ENCODE measurements at regions not wholly inside any gene's neighbourhood (a gene's known extent, or its start where the extent isn't known, plus 50 kb on each side); places are given as distances from the start of the nearest gene placed in this dataset.

- Histone ChIP-seq H3K9me3 (ENCODE audit: low read length) (no peaks in the 10 kb centered on the region), H3K9me2 (replicated peaks; ENCODE audit: low read length) (no peaks in the 10 kb centered on the region), H3F3A (ENCODE audit: low read length, unreplicated experiment) (no peaks in the 10 kb centered on the region), H3K27ac (ENCODE audit: low read length) (no peak overlapping the region), H3K9ac (ENCODE audit: low read length) (no peak overlapping the region), H3K36me3 (ENCODE audit: low read depth, low read length) (no peaks in the 10 kb centered on the region), H3K4me3 (ENCODE audit: low read length) (no peak overlapping the region), H2AFZ (ENCODE audit: low read length) (no peak overlapping the region), H3K79me2 (ENCODE audit: low read length) (no peaks in the 10 kb centered on the region), H3K27me3 (ENCODE audit: low read length) (peaks cover 10% of the 10 kb centered on the region), H3K4me2 (ENCODE audit: low read length) (no peak overlapping the region), H3K4me1 (ENCODE audit: insufficient read depth, low read length) (peaks cover 26% of the 10 kb centered on the region), H4K20me1 (ENCODE audit: low read length) (no peaks in the 10 kb centered on the region)
- BruUV-seq (replicated peaks), result no TSS peak
- CTCF ChIA-PET, result no interaction called here
- no peak for DNase-seq
- no peak for ATAC-seq
- TF ChIP-seq EZH2phosphoT487 (IDR thresholded peaks at IDR 0.05; ENCODE audit: borderline replicate concordance, low read length) (no peak), CTCF (conservative IDR thresholded peaks at IDR 0.05; ENCODE audit: low read depth, low read length) (no peak), EZH2 (IDR thresholded peaks at IDR 0.05; ENCODE audit: low read length, unreplicated experiment) (no peak)
- POLR2A ChIA-PET (ENCODE audit: unreplicated experiment), result no interaction called here
- intact Hi-C loops (cut with micrococcal nuclease), result no loop called here
These were observed 674.7 kb upstream of the TMEM132C start for GRCh38 chr12:127592245-127592644.

- intact Hi-C loops (cut with micrococcal nuclease), result no loop called here
- Histone ChIP-seq H3K27me3 (ENCODE audit: low read length) (peaks cover 10% of the 10 kb centered on the region), H4K20me1 (ENCODE audit: low read length) (no peaks in the 10 kb centered on the region), H3K27ac (ENCODE audit: low read length) (no peak overlapping the region), H3K4me2 (ENCODE audit: low read length) (no peak overlapping the region), H2AFZ (ENCODE audit: low read length) (no peak overlapping the region), H3F3A (ENCODE audit: low read length, unreplicated experiment) (no peaks in the 10 kb centered on the region), H3K4me1 (ENCODE audit: insufficient read depth, low read length) (0 out of 2 replicates have a peak, but pooled peaks cover 9% of the 10 kb centered on the region), H3K36me3 (ENCODE audit: low read depth, low read length) (no peaks in the 10 kb centered on the region), H3K9me2 (replicated peaks; ENCODE audit: low read length) (no peaks in the 10 kb centered on the region), H3K79me2 (ENCODE audit: low read length) (no peaks in the 10 kb centered on the region), H3K9ac (ENCODE audit: low read length) (no peak overlapping the region), H3K9me3 (ENCODE audit: low read length) (no peaks in the 10 kb centered on the region), H3K4me3 (ENCODE audit: low read length) (no peak overlapping the region)
- BruUV-seq (replicated peaks), result no TSS peak
- ChIA-PET POLR2A (ENCODE audit: unreplicated experiment) (no interaction called here), CTCF (no interaction called here)
- TF ChIP-seq EZH2 (IDR thresholded peaks at IDR 0.05; ENCODE audit: low read length, unreplicated experiment), result no peak
- no peak for TF ChIP-seq CTCF (conservative IDR thresholded peaks at IDR 0.05; ENCODE audit: low read depth, low read length)
- no peak for TF ChIP-seq EZH2phosphoT487 (IDR thresholded peaks at IDR 0.05; ENCODE audit: borderline replicate concordance, low read length)
- ATAC-seq, result no peak
- no peak for DNase-seq
These were observed 672.5 kb upstream of the TMEM132C start for GRCh38 chr12:127594351-127594970.

GRCh38 chr12:127595506-127595905 is 671.5 kb upstream of the TMEM132C start:
- H3K36me3 ChIP-seq (ENCODE audit: low read depth, low read length), result no peaks in the 10 kb centered on the region
- DNase-seq, result no peak
- no peaks in the 10 kb centered on the region for H3K9me3 ChIP-seq (ENCODE audit: low read length)
- no peaks in the 10 kb centered on the region for H3K79me2 ChIP-seq (ENCODE audit: low read length)
- peaks cover 10% of the 10 kb centered on the region for H3K4me1 ChIP-seq (ENCODE audit: insufficient read depth, low read length)
- TF ChIP-seq CTCF (conservative IDR thresholded peaks at IDR 0.05; ENCODE audit: low read depth, low read length) (no peak), EZH2phosphoT487 (IDR thresholded peaks at IDR 0.05; ENCODE audit: borderline replicate concordance, low read length) (no peak), EZH2 (IDR thresholded peaks at IDR 0.05; ENCODE audit: low read length, unreplicated experiment) (no peak)
- no peak overlapping the region for H3K9ac ChIP-seq (ENCODE audit: low read length)
- no peak overlapping the region for H3K27ac ChIP-seq (ENCODE audit: low read length)
- no peaks in the 10 kb centered on the region for H3F3A ChIP-seq (ENCODE audit: low read length, unreplicated experiment)
- BruUV-seq (replicated peaks), result no TSS peak
- no peak overlapping the region for H3K4me3 ChIP-seq (ENCODE audit: low read length)
- H3K9me2 ChIP-seq (replicated peaks; ENCODE audit: low read length), result no peaks in the 10 kb centered on the region
- no peak overlapping the region for H3K4me2 ChIP-seq (ENCODE audit: low read length)
- no peaks in the 10 kb centered on the region for H4K20me1 ChIP-seq (ENCODE audit: low read length)
- POLR2A ChIA-PET (ENCODE audit: unreplicated experiment), result no interaction called here
- H3K27me3 ChIP-seq (ENCODE audit: low read length), result peaks cover 10% of the 10 kb centered on the region
- intact Hi-C loops (cut with micrococcal nuclease), result no loop called here
- no peak overlapping the region for H2AFZ ChIP-seq (ENCODE audit: low read length)
- no peak for ATAC-seq
- CTCF ChIA-PET, result no interaction called here

Data from PC-3 (cell line).